ENCODE measurements at regions not wholly inside any gene's neighbourhood (a gene's known extent, or its start where the extent isn't known, plus 50 kb on each side); places are given as distances from the start of the nearest gene placed in this dataset.

- TF ChIP-seq CTCF (conservative IDR thresholded peaks at IDR 0.05; ENCODE audit: low read depth, low read length) (no peak), EZH2 (IDR thresholded peaks at IDR 0.05; ENCODE audit: borderline replicate concordance, low read depth, low read length, poor library complexity, severe bottlenecking) (no peak)
- H3K27me3 ChIP-seq (replicated peaks; ENCODE audit: insufficient read depth, low read depth, low read length, poor library complexity) = no peaks in the 10 kb centered on the region
- ChIA-PET CTCF (no interaction called here), POLR2A (ENCODE audit: low non-redundant PET) (no interaction called here)
- intact Hi-C loops (cut with micrococcal nuclease; ENCODE audit: unreplicated experiment) = no loop called here
- no TSS peak for BruUV-seq (replicated peaks)
- no peaks in the 10 kb centered on the region for H3K4me1 ChIP-seq (ENCODE audit: insufficient read depth, low read length, poor library complexity, severe bottlenecking)
- DNase-seq (ENCODE audit: low spot score) = no peak
- H3K4me3 ChIP-seq (ENCODE audit: low read depth, low read length, poor library complexity, severe bottlenecking) = no peak overlapping the region
- H3K9me3 ChIP-seq (ENCODE audit: low read depth, low read length, poor library complexity, severe bottlenecking) = no peaks in the 10 kb centered on the region
- no peaks in the 10 kb centered on the region for H3K36me3 ChIP-seq (ENCODE audit: insufficient read depth, low read length, poor library complexity, severe bottlenecking)
- no peak overlapping the region for H3K27ac ChIP-seq (ENCODE audit: low read depth, low read length, poor library complexity, severe bottlenecking)
These were observed 645.4 kb downstream of the PRELID2 start for GRCh38 chr5:145189746-145190145.

GRCh38 chr5:145180371-145180770, 654.8 kb downstream of the PRELID2 start:
- CTCF ChIA-PET = no interaction called here
- no TSS peak for BruUV-seq (replicated peaks)
- Histone ChIP-seq H3K27me3 (replicated peaks; ENCODE audit: insufficient read depth, low read depth, low read length, poor library complexity) (no peaks in the 10 kb centered on the region), H3K36me3 (ENCODE audit: insufficient read depth, low read length, poor library complexity, severe bottlenecking) (no peaks in the 10 kb centered on the region), H3K9me3 (ENCODE audit: low read depth, low read length, poor library complexity, severe bottlenecking) (no peaks in the 10 kb centered on the region), H3K27ac (ENCODE audit: low read depth, low read length, poor library complexity, severe bottlenecking) (no peak overlapping the region), H3K4me1 (ENCODE audit: insufficient read depth, low read length, poor library complexity, severe bottlenecking) (no peaks in the 10 kb centered on the region), H3K4me3 (ENCODE audit: low read depth, low read length, poor library complexity, severe bottlenecking) (no peak overlapping the region)
- intact Hi-C loops (cut with micrococcal nuclease; ENCODE audit: unreplicated experiment) = no loop called here
- no peak for DNase-seq (ENCODE audit: low spot score)
- POLR2A ChIA-PET (ENCODE audit: low non-redundant PET) = no interaction called here
- no peak for TF ChIP-seq CTCF (conservative IDR thresholded peaks at IDR 0.05; ENCODE audit: low read depth, low read length)
- no peak for TF ChIP-seq EZH2 (IDR thresholded peaks at IDR 0.05; ENCODE audit: borderline replicate concordance, low read depth, low read length, poor library complexity, severe bottlenecking)

GRCh38 chr5:145178641-145179523, 656.3 kb downstream of the PRELID2 start:
- no TSS peak for BruUV-seq (replicated peaks)
- H3K27me3 ChIP-seq (replicated peaks; ENCODE audit: insufficient read depth, low read depth, low read length, poor library complexity) = no peaks in the 10 kb centered on the region
- no peak for DNase-seq (ENCODE audit: low spot score)
- H3K36me3 ChIP-seq (ENCODE audit: insufficient read depth, low read length, poor library complexity, severe bottlenecking) = no peaks in the 10 kb centered on the region
- CTCF ChIA-PET = no interaction called here
- TF ChIP-seq EZH2 (IDR thresholded peaks at IDR 0.05; ENCODE audit: borderline replicate concordance, low read depth, low read length, poor library complexity, severe bottlenecking) (no peak), CTCF (conservative IDR thresholded peaks at IDR 0.05; ENCODE audit: low read depth, low read length) (no peak)
- no peak overlapping the region for H3K27ac ChIP-seq (ENCODE audit: low read depth, low read length, poor library complexity, severe bottlenecking)
- no peak overlapping the region for H3K4me3 ChIP-seq (ENCODE audit: low read depth, low read length, poor library complexity, severe bottlenecking)
- no peaks in the 10 kb centered on the region for H3K9me3 ChIP-seq (ENCODE audit: low read depth, low read length, poor library complexity, severe bottlenecking)
- intact Hi-C loops (cut with micrococcal nuclease; ENCODE audit: unreplicated experiment) = no loop called here
- no peaks in the 10 kb centered on the region for H3K4me1 ChIP-seq (ENCODE audit: insufficient read depth, low read length, poor library complexity, severe bottlenecking)
- POLR2A ChIA-PET (ENCODE audit: low non-redundant PET) = no interaction called here

All from A673 (cell line).